ENCODE measurements at regions not wholly inside any gene's neighbourhood (a gene's known extent, or its start where the extent isn't known, plus 50 kb on each side); places are given as distances from the start of the nearest gene placed in this dataset.

DNA sequence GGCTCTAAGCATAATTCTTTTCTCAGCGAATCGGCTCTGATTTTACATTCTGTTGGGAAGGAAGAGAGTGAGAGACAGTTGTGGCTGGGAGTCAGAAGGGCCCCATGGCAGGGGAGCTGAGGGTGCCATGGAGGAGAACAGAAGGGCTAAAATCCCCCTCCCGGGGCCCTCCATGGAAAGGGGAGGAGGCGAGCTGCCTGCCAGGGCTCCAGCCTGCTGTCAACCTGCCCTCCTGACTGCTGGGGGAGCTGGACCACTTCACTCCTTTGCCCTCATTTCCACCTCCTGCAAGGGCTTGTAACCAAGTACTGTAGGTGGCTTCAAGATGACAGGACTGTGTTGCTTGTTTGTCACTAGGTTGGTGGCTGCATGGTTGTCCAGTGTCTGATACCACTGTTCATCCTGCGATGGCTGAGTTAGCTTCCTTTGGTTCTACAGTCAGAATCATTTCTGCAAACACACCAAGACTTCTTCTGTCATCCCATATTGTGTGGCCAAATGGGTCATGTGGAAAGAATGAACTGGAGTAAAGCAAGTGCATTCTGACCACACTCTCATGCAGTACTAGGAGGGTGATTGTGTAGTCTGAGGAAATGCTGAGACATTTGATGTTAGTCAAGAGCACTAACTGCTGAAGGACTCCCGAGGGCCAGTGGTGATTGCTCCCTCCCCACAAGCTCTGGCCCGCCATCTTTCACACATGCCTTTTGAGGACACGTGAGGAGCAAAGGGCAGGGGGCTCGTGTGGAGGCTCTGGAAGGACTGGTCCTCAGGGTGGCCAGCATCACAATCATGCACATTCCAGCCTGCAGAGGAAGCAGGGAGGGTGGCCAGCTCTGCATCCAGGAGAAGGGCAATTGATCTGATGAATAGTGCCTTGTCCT lies 307.2 kb downstream of the GADD45G start:
- no peak overlapping the region for H3K4me3 ChIP-seq (ENCODE audit: low read length)
- H3K9ac ChIP-seq (ENCODE audit: low read length), result no peak overlapping the region
- H3K27ac ChIP-seq (ENCODE audit: low read depth, low read length), result no peak overlapping the region
- H3K36me3 ChIP-seq (ENCODE audit: control insufficient read depth, insufficient read depth, low read length), result no peaks in the 10 kb centered on the region
- no peaks in the 10 kb centered on the region for H3K4me1 ChIP-seq (ENCODE audit: control insufficient read depth, insufficient read depth, low read length)
- H3K27me3 ChIP-seq (ENCODE audit: control insufficient read depth, insufficient read depth, low read length), result no peaks in the 10 kb centered on the region

- no peaks in the 10 kb centered on the region for H3K36me3 ChIP-seq (ENCODE audit: control insufficient read depth, insufficient read depth, low read length)
Measured at GRCh38 chr9:89912605-89912953, 307.8 kb downstream of the GADD45G start.

DNA sequence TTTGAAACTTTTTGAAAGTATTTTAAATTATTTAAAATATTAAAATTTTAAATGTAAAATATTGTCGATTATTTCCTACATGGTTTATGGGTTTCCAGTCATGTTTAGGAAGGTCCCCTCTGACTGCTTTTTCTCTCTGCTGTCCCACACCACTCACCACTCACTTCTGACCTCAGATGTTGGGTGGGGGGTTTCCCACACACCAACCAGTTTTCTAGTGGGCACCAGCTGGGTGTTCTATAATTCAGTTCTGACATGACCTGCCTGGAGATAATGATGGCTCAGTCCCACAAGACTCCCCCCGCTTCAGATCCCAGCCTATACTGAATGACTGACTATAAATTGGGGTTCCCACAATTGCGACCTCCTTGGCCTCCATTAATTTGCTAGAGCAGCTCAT lies 310.4 kb downstream of the GADD45G start:
- no peak overlapping the region for H3K9ac ChIP-seq (ENCODE audit: low read length)
- H3K27ac ChIP-seq (ENCODE audit: low read depth, low read length), result no peak overlapping the region
- no peak overlapping the region for H3K4me3 ChIP-seq (ENCODE audit: low read length)
- no peaks in the 10 kb centered on the region for H3K4me1 ChIP-seq (ENCODE audit: control insufficient read depth, insufficient read depth, low read length)
- H3K36me3 ChIP-seq (ENCODE audit: control insufficient read depth, insufficient read depth, low read length), result no peaks in the 10 kb centered on the region
- no peaks in the 10 kb centered on the region for H3K27me3 ChIP-seq (ENCODE audit: control insufficient read depth, insufficient read depth, low read length)

More at GRCh38 chr9:89912605-89912953, 307.8 kb downstream of the GADD45G start:
- Histone ChIP-seq H3K27ac (ENCODE audit: low read depth, low read length) (no peak overlapping the region), H3K4me1 (ENCODE audit: control insufficient read depth, insufficient read depth, low read length) (no peaks in the 10 kb centered on the region), H3K27me3 (ENCODE audit: control insufficient read depth, insufficient read depth, low read length) (no peaks in the 10 kb centered on the region), H3K4me3 (ENCODE audit: low read length) (no peak overlapping the region), H3K9ac (ENCODE audit: low read length) (no peak overlapping the region)

GRCh38 chr9:89916001-89916597 lies 311.3 kb downstream of the GADD45G start:
- no peak overlapping the region for H3K27ac ChIP-seq (ENCODE audit: low read depth, low read length)
- no peak overlapping the region for H3K9ac ChIP-seq (ENCODE audit: low read length)
- no peaks in the 10 kb centered on the region for H3K4me1 ChIP-seq (ENCODE audit: control insufficient read depth, insufficient read depth, low read length)
- H3K4me3 ChIP-seq (ENCODE audit: low read length), result no peak overlapping the region
- H3K27me3 ChIP-seq (ENCODE audit: control insufficient read depth, insufficient read depth, low read length), result no peaks in the 10 kb centered on the region
- H3K36me3 ChIP-seq (ENCODE audit: control insufficient read depth, insufficient read depth, low read length), result no peaks in the 10 kb centered on the region

DNA sequence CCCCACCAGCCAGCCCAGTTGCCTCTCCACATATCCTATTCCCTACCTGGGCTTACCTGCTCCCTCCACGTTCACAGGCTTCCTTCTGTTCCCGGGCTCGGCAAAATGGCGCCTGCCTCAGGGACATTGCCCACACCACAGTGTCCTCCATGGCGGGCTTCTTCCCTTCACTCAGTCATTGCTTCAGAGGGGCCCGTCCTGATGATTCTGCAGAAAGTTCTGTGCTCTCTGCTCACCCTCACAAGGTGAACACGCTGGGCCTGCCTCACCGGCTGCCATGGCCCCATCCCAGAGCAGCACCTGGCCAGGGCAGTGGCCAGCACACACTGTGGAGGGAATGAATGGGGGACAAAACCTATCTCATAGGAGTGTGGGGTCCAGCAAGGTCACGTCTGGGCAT lies 313.0 kb downstream of the GADD45G start:
- no peaks in the 10 kb centered on the region for H3K36me3 ChIP-seq (ENCODE audit: control insufficient read depth, insufficient read depth, low read length)
- no peak overlapping the region for H3K4me3 ChIP-seq (ENCODE audit: low read length)

DNA sequence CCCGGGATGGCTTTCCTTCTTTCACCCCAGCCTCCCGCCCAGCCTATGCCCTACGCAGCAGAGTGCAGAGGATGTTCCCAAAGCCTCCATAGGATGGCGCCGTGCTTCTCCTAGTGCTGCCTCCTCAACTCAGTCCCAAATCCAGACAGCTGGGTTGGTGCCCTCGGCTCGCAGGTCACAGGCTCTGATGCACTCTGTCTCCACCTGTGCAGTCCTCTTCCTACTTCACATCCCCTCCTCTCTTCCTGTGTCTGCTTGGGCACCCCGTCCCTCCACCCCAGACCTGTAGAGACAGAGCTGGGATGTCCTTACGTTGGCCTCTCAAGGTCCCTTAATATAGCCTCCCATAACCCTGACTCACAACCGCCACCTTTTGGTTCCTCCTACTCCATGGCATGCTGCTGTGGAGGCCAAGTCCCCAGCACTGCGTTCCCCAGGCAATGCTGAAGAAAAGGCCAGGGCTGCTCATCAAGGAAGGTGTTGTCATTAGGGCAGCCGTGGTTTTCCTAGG lies 314.4 kb downstream of the GADD45G start:
- H3K9ac ChIP-seq (ENCODE audit: low read length), result no peak overlapping the region
- no peaks in the 10 kb centered on the region for H3K4me1 ChIP-seq (ENCODE audit: control insufficient read depth, insufficient read depth, low read length)

More for the DNA sequence above, 313.0 kb downstream of the GADD45G start:
- no peaks in the 10 kb centered on the region for H3K27me3 ChIP-seq (ENCODE audit: control insufficient read depth, insufficient read depth, low read length)
- no peaks in the 10 kb centered on the region for H3K4me1 ChIP-seq (ENCODE audit: control insufficient read depth, insufficient read depth, low read length)
- no peak overlapping the region for H3K9ac ChIP-seq (ENCODE audit: low read length)
- H3K27ac ChIP-seq (ENCODE audit: low read depth, low read length), result no peak overlapping the region

GRCh38 chr9:89920131-89920530 lies 315.3 kb downstream of the GADD45G start:
- Histone ChIP-seq H3K27me3 (ENCODE audit: control insufficient read depth, insufficient read depth, low read length) (no peaks in the 10 kb centered on the region), H3K36me3 (ENCODE audit: control insufficient read depth, insufficient read depth, low read length) (no peaks in the 10 kb centered on the region), H3K27ac (ENCODE audit: low read depth, low read length) (no peak overlapping the region), H3K9ac (ENCODE audit: low read length) (no peak overlapping the region), H3K4me1 (ENCODE audit: control insufficient read depth, insufficient read depth, low read length) (no peaks in the 10 kb centered on the region), H3K4me3 (ENCODE audit: low read length) (no peak overlapping the region)

More for the DNA sequence above, 314.4 kb downstream of the GADD45G start:
- Histone ChIP-seq H3K4me3 (ENCODE audit: low read length) (no peak overlapping the region), H3K27ac (ENCODE audit: low read depth, low read length) (no peak overlapping the region), H3K36me3 (ENCODE audit: control insufficient read depth, insufficient read depth, low read length) (no peaks in the 10 kb centered on the region), H3K27me3 (ENCODE audit: control insufficient read depth, insufficient read depth, low read length) (no peaks in the 10 kb centered on the region)

GRCh38 chr9:89920951-89921350 lies 316.1 kb downstream of the GADD45G start:
- Histone ChIP-seq H3K27ac (ENCODE audit: low read depth, low read length) (no peak overlapping the region), H3K36me3 (ENCODE audit: control insufficient read depth, insufficient read depth, low read length) (no peaks in the 10 kb centered on the region), H3K4me1 (ENCODE audit: control insufficient read depth, insufficient read depth, low read length) (no peaks in the 10 kb centered on the region), H3K9ac (ENCODE audit: low read length) (no peak overlapping the region), H3K27me3 (ENCODE audit: control insufficient read depth, insufficient read depth, low read length) (no peaks in the 10 kb centered on the region), H3K4me3 (ENCODE audit: low read length) (no peak overlapping the region)

DNA sequence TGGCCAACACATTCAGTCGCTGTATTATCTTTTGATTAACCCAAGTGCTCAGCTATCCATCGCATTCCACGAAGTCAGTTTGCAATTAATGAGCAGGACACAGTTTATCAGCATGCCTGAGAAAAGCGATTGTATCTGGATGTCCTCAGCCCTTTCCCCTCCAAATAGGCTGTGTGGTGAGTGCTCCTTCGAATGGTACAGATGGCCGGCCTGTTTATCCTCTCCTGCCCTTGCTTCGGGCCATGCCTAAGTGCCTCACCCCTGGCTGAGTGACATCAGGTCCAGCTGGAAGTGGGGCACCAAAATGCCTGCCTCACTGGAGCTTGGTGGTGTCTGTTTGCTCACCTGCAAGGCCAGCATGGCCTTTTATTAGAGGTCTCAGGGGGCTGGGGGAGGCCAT lies 317.3 kb downstream of the GADD45G start:
- Histone ChIP-seq H3K4me3 (ENCODE audit: low read length) (no peak overlapping the region), H3K4me1 (ENCODE audit: control insufficient read depth, insufficient read depth, low read length) (peaks cover 4% of the 10 kb centered on the region), H3K9ac (ENCODE audit: low read length) (no peak overlapping the region), H3K27me3 (ENCODE audit: control insufficient read depth, insufficient read depth, low read length) (no peaks in the 10 kb centered on the region), H3K27ac (ENCODE audit: low read depth, low read length) (no peak overlapping the region), H3K36me3 (ENCODE audit: control insufficient read depth, insufficient read depth, low read length) (no peaks in the 10 kb centered on the region)

GRCh38 chr9:89923174-89923573 lies 318.4 kb downstream of the GADD45G start:
- H3K27me3 ChIP-seq (ENCODE audit: control insufficient read depth, insufficient read depth, low read length), result no peaks in the 10 kb centered on the region
- H3K4me1 ChIP-seq (ENCODE audit: control insufficient read depth, insufficient read depth, low read length), result peaks cover 9% of the 10 kb centered on the region
- no peak overlapping the region for H3K4me3 ChIP-seq (ENCODE audit: low read length)
- H3K36me3 ChIP-seq (ENCODE audit: control insufficient read depth, insufficient read depth, low read length), result no peaks in the 10 kb centered on the region
- H3K27ac ChIP-seq (ENCODE audit: low read depth, low read length), result no peak overlapping the region
- no peak overlapping the region for H3K9ac ChIP-seq (ENCODE audit: low read length)

DNA sequence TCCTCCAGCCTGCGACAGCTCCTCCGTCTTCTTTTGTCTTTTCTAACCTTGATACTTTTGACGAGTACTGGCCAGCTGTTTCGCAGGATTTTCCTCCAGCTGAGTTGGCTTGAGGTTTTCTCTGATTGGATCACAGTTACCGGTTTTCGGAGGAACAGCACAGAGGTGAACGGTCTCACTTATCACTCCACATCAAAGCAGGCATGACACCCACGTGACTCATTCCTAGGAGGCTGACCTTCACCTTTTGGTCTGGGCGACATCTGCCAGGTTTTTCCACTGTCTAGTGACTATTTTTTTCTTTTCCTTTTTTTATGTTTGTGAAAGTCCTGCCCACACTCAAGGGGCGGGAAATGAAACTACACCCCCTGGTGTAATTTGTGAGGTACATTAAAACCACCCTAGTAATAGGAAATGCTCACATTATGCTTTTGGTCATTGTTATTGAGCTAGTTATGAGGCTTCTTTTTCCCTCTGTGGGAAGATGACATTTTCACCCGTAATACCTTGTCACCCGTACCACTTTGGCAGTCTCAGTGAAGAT lies 319.2 kb downstream of the GADD45G start:
- no peak overlapping the region for H3K9ac ChIP-seq (ENCODE audit: low read length)
- peaks cover 9% of the 10 kb centered on the region for H3K4me1 ChIP-seq (ENCODE audit: control insufficient read depth, insufficient read depth, low read length)
- H3K27ac ChIP-seq (ENCODE audit: low read depth, low read length), result no peak overlapping the region
- H3K27me3 ChIP-seq (ENCODE audit: control insufficient read depth, insufficient read depth, low read length), result no peaks in the 10 kb centered on the region
- H3K4me3 ChIP-seq (ENCODE audit: low read length), result no peak overlapping the region
- no peaks in the 10 kb centered on the region for H3K36me3 ChIP-seq (ENCODE audit: control insufficient read depth, insufficient read depth, low read length)

- Histone ChIP-seq H3K27ac (ENCODE audit: low read depth, low read length) (no peak overlapping the region), H3K4me1 (ENCODE audit: control insufficient read depth, insufficient read depth, low read length) (peaks cover 9% of the 10 kb centered on the region), H3K4me3 (ENCODE audit: low read length) (no peak overlapping the region), H3K27me3 (ENCODE audit: control insufficient read depth, insufficient read depth, low read length) (no peaks in the 10 kb centered on the region), H3K9ac (ENCODE audit: low read length) (no peak overlapping the region), H3K36me3 (ENCODE audit: control insufficient read depth, insufficient read depth, low read length) (no peaks in the 10 kb centered on the region)
Measured at GRCh38 chr9:89924611-89925010, 319.8 kb downstream of the GADD45G start.
